ENCODE measurements at regions not wholly inside any gene's neighbourhood (a gene's known extent, or its start where the extent isn't known, plus 50 kb on each side); places are given as distances from the start of the nearest gene placed in this dataset.

GRCh38 chr4:31984872-31985271, 1264.7 kb downstream of the PCDH7 start:
- no peak for DNase-seq (ENCODE audit: extremely low read depth in 1 of 11, low read depth in 9 of 11, low spot score in 4 of 11)

DNA sequence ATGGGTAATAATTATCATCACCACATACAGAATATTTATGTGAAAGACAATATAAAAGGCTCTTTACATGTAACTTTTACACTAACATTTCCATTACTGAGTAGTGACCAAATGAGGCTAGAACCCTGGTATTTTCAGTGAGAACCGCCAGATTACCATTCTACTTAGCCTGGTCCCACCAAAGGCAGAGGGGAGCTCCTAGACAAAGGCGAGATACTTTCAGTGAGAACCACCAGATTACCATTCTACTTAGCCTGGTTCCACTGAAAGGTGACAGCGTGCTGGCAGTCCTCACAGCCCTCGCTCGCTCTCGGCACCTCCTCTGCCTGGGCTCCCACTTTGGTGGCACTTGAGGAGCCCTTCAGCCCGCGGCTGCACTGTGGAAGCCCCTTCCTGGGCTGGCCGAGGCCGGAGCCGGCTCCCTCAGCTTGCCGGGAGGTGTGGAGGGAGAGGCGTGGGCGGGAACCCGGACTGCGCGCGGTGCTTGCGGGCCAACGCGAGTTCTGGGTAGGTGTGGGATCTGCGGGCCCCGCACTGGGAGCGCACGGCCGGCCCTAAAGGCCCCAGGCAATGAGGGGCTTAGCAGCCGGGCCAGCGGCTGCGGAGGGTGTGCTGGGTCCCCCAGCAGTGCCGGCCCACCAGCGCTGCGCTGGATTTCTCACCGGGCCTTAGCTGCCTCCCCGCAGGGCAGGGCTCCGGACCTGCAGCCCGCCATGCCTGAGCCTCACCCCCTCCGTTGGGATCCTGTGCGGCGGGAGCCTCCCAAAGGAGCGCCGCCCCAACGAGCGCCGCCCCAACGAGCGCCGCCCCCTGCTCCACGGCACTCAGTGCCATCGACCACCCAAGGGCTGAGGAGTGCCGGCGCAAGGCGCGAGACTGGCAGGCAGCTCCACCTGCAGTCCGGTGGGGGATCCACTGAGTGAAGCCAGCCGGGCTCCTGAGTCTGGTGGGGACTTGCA, 1276.1 kb downstream of the PCDH7 start:
- no peak for DNase-seq (ENCODE audit: extremely low read depth in 1 of 11, low read depth in 9 of 11, low spot score in 4 of 11)

- no peak for DNase-seq (ENCODE audit: extremely low read depth in 1 of 11, low read depth in 9 of 11, low spot score in 4 of 11)
Measured at GRCh38 chr4:31998807-31999206, 1278.6 kb downstream of the PCDH7 start.

DNA sequence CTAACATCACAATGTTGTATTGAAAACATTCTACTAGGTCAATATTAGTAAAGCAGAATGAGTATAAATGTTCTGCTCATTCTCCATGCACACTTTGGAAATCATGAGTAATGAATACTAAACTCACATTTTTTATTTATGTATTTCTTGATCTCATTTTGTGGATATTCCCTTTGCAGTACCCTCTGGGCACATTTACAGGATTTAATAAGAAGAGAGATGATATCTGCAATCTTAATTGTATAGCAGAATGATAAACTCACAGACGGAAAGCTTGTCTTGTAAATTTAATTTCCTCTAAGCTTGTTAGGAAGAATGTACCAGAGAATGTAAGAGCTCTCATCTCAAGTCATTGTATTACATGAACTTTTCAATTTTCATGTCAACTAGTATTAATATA, 1279.7 kb downstream of the PCDH7 start:
- DNase-seq (ENCODE audit: extremely low read depth in 1 of 11, low read depth in 9 of 11, low spot score in 4 of 11) = no peak

- DNase-seq (ENCODE audit: extremely low read depth in 1 of 11, low read depth in 9 of 11, low spot score in 4 of 11) = no peak
Measured at GRCh38 chr4:32000846-32001488, 1280.8 kb downstream of the PCDH7 start.

GRCh38 chr4:32002037-32002747, 1282.0 kb downstream of the PCDH7 start:
- DNase-seq (ENCODE audit: extremely low read depth in 1 of 11, low read depth in 9 of 11, low spot score in 4 of 11) = no peak

GRCh38 chr4:32003548-32003947, 1283.4 kb downstream of the PCDH7 start:
- DNase-seq (ENCODE audit: extremely low read depth in 1 of 11, low read depth in 9 of 11, low spot score in 4 of 11) = no peak

DNA sequence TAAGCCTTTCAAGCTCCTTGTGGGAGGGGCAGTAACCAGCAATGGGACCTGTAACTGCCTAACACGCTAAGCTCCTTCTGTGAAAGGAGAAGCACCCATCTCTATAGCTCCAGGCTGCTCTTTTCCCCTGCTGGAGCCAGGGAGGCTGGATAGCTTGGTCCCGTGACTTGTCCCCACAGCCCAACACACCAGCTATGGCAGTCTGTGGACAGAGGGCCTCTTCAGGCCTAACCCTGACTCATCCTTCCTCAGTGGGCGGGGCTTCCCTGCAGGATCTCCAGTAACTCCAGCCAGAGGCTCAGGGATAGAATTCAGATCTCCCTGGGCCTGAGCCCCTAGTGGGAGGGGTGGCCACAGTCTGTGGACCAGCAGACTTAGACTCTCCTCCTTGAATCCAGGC, 1290.1 kb downstream of the PCDH7 start:
- DNase-seq (ENCODE audit: extremely low read depth in 1 of 11, low read depth in 9 of 11, low spot score in 4 of 11) = no peak

DNA sequence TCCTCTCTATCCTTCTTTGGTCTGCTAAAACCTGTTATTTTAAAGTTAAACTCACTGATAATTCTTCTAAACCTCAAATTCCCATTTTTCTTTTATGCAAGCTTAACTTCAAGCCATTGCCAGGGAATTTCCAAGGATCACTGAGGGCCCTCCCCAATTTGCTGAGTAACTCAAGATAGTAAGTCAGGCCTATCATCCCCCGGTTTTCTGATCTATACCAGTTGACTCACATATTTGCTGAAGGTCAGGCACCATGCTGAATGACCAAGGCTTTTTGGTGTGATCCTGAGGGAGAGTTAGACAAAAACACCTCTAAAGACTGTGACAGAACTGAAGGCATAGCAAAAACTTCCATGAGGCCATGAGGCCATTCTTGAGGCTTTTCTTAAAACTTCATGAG, 1301.9 kb downstream of the PCDH7 start:
- no peak for DNase-seq (ENCODE audit: extremely low read depth in 1 of 11, low read depth in 9 of 11, low spot score in 4 of 11)

- peak in 8 of 11 donors; percentile 7 to 65 (median 38) for DNase-seq (ENCODE audit: extremely low read depth in 1 of 11, low read depth in 9 of 11, low spot score in 4 of 11)
Measured at GRCh38 chr4:32025851-32026459, 1305.8 kb downstream of the PCDH7 start.

- no peak for DNase-seq (ENCODE audit: extremely low read depth in 1 of 11, low read depth in 9 of 11, low spot score in 4 of 11)
Measured at GRCh38 chr4:32030406-32030805, 1310.2 kb downstream of the PCDH7 start.

GRCh38 chr4:32031026-32031425, 1310.9 kb downstream of the PCDH7 start:
- DNase-seq (ENCODE audit: extremely low read depth in 1 of 11, low read depth in 9 of 11, low spot score in 4 of 11) = no peak

- no peak for DNase-seq (ENCODE audit: extremely low read depth in 1 of 11, low read depth in 9 of 11, low spot score in 4 of 11)
Measured at GRCh38 chr4:32032136-32032672, 1312.0 kb downstream of the PCDH7 start.

DNA sequence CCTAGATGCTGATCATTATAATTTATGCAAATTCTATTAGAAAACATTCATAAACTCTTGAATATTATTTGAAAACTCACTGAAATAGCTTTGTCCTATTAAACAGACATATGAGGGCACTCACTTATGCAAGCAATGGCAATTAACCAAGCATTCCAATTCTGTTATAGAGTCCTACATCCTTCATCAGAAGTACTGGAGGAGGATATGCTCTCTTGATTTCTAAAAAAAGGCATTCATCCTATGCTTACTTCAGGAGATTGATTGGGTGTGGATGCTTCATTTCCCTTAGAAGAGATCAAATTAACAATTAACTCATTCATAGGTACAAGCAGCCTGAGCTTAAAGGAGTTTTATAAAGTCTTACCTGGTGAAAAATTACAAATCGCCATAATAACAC, 1317.2 kb downstream of the PCDH7 start:
- DNase-seq (ENCODE audit: extremely low read depth in 1 of 11, low read depth in 9 of 11, low spot score in 4 of 11) = peak in 7 of 11 donors; percentile 24 to 55 (median 43)

DNA sequence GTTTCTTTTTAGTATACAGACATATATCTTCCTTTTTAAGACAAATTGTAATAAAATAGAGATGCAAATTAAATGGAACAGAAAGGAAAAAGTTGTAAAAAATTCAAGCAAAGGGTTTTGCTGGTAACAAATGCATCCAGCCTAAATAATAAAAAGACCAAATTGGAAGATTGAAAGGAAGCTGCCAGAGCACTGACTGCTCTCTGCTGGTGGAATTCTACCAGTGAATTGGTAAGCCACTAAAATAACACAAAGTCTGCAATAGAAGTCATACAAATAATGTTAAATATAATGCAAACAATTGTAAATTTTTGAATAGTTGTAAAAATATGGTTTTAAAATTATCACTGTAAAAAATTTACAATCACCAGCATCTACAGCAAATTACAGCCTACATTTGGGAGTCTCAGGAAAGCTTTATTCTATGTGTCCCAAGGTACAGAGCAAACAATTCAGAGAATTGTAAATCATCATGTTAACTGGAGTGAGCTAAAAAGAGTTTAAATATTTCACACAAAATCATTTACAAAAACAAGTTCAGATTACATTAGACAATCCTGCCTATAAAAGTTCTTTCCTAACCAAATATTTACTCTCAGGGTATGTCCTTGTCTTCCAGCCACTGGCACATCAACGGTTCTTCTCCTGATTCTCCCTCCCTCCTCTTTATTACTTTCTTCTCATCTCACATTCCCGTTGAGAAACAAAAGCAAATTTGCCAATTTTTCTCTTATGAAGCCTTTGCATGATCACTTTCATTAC, 1322.5 kb downstream of the PCDH7 start:
- DNase-seq (ENCODE audit: extremely low read depth in 1 of 11, low read depth in 9 of 11, low spot score in 4 of 11) = no peak

- no peak for DNase-seq (ENCODE audit: extremely low read depth in 1 of 11, low read depth in 9 of 11, low spot score in 4 of 11)
Measured at GRCh38 chr4:32043248-32043633, 1323.1 kb downstream of the PCDH7 start.

GRCh38 chr4:32061916-32062315, 1341.7 kb downstream of the PCDH7 start:
- no peak for DNase-seq (ENCODE audit: extremely low read depth in 1 of 11, low read depth in 9 of 11, low spot score in 4 of 11)

DNA sequence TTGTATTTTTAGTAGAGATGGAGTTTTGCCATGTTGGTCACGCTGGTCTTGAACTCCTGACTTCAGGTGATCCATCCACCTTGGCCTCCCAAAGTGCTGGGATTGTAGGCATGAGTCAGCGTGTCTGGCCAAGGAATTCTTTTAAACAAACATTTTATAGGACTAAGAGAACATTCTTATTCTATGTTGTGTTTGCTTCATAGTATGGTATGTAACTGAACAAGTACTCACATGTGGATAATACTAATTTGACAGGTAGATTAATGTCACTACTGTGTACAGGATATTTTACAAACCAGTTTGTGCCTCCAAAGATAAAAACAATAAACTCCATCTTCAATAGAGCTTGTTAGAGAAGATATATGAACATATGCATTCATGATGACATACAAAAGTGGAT, 1353.4 kb downstream of the PCDH7 start:
- no peak for DNase-seq (ENCODE audit: extremely low read depth in 1 of 11, low read depth in 9 of 11, low spot score in 4 of 11)

GRCh38 chr4:32087211-32087610, 1367.0 kb downstream of the PCDH7 start:
- no peak for DNase-seq (ENCODE audit: extremely low read depth in 1 of 11, low read depth in 9 of 11, low spot score in 4 of 11)
